Endothelial cell (in vitro differentiated cells): ENCODE measurements at regions not wholly inside any gene's neighbourhood (a gene's known extent, or its start where the extent isn't known, plus 50 kb on each side); places are given as distances from the start of the nearest gene placed in this dataset.

Source experiments
- DNase-seq: peaks from one replicate; pipeline ENCODE4 v3.0.0; 2021; ENCODE audit warnings: low spot score
- H3K27ac Mint-ChIP-seq: one replicate; pipeline ENCODE4 v1.8.0; 2021; ENCODE audit warnings: mixed read lengths, inconsistent platforms; ENCODE audit not compliant: unreplicated experiment
- H3K27me3 Mint-ChIP-seq: one replicate; pipeline ENCODE4 v1.8.0; 2021; ENCODE audit warnings: mild to moderate bottlenecking, moderate library complexity, mixed read lengths, inconsistent platforms; ENCODE audit not compliant: unreplicated experiment
- H3K36me3 Mint-ChIP-seq: one replicate; pipeline ENCODE4 v1.8.0; 2021; ENCODE audit warnings: mild to moderate bottlenecking, low read depth, mixed read lengths, inconsistent platforms; ENCODE audit not compliant: unreplicated experiment
- H3K4me1 Mint-ChIP-seq: one replicate; pipeline ENCODE4 v1.8.0; 2021; ENCODE audit warnings: mild to moderate bottlenecking, mixed read lengths, inconsistent platforms; ENCODE audit not compliant: unreplicated experiment
- H3K4me3 Mint-ChIP-seq: one replicate; pipeline ENCODE4 v1.8.0; 2021; ENCODE audit warnings: mild to moderate bottlenecking, mixed read lengths, inconsistent platforms; ENCODE audit not compliant: unreplicated experiment
- H3K9me3 Mint-ChIP-seq: one replicate; pipeline ENCODE4 v1.8.0; 2021; ENCODE audit warnings: mixed read lengths, inconsistent platforms; ENCODE audit not compliant: unreplicated experiment
- CTCF ChIP-seq: fragments of 200-600 bp; sonication (generic); IDR thresholded peaks from one replicate; pipeline ENCODE4 v1.5.0; 2021; ENCODE audit warnings: antibody characterized with exemption; ENCODE audit not compliant: unreplicated experiment

- Mint-ChIP-seq H3K27me3 (no peaks in the 10 kb centered on the region), H3K27ac (no peak overlapping the region), H3K9me3 (no peaks in the 10 kb centered on the region), H3K36me3 (no peaks in the 10 kb centered on the region), H3K4me1 (no peaks in the 10 kb centered on the region), H3K4me3 (no peak overlapping the region)
- DNase-seq, result no peak
- no peak for TF ChIP-seq CTCF
Measured at GRCh38 chr7:110153222-110153621, 937.7 kb upstream of the LRRN3 start.

GRCh38 chr7:110156511-110156910 is 934.4 kb upstream of the LRRN3 start:
- TF ChIP-seq CTCF, result no peak
- Mint-ChIP-seq H3K4me3 (no peak overlapping the region), H3K4me1 (no peaks in the 10 kb centered on the region), H3K27me3 (no peaks in the 10 kb centered on the region), H3K36me3 (no peaks in the 10 kb centered on the region), H3K9me3 (no peaks in the 10 kb centered on the region), H3K27ac (no peak overlapping the region)
- DNase-seq, result no peak

- DNase-seq, result no peak
- no peaks in the 10 kb centered on the region for H3K9me3 Mint-ChIP-seq
- H3K27me3 Mint-ChIP-seq, result no peaks in the 10 kb centered on the region
- no peaks in the 10 kb centered on the region for H3K36me3 Mint-ChIP-seq
- H3K27ac Mint-ChIP-seq, result no peak overlapping the region
- no peak for TF ChIP-seq CTCF
- H3K4me3 Mint-ChIP-seq, result no peak overlapping the region
- H3K4me1 Mint-ChIP-seq, result no peaks in the 10 kb centered on the region
Measured at GRCh38 chr7:110157631-110158362, 933.1 kb upstream of the LRRN3 start.

- H3K27ac Mint-ChIP-seq, result no peak overlapping the region
- TF ChIP-seq CTCF, result no peak
- no peaks in the 10 kb centered on the region for H3K36me3 Mint-ChIP-seq
- no peak for DNase-seq
- no peak overlapping the region for H3K4me3 Mint-ChIP-seq
- no peaks in the 10 kb centered on the region for H3K27me3 Mint-ChIP-seq
- no peaks in the 10 kb centered on the region for H3K4me1 Mint-ChIP-seq
- no peaks in the 10 kb centered on the region for H3K9me3 Mint-ChIP-seq
Measured at GRCh38 chr7:110168010-110168409, 922.9 kb upstream of the LRRN3 start.

- no peaks in the 10 kb centered on the region for H3K4me1 Mint-ChIP-seq
- H3K4me3 Mint-ChIP-seq, result no peak overlapping the region
- TF ChIP-seq CTCF, result no peak
- DNase-seq, result no peak
- no peaks in the 10 kb centered on the region for H3K9me3 Mint-ChIP-seq
- no peak overlapping the region for H3K27ac Mint-ChIP-seq
- H3K36me3 Mint-ChIP-seq, result no peaks in the 10 kb centered on the region
- H3K27me3 Mint-ChIP-seq, result peaks cover 2% of the 10 kb centered on the region
Measured at GRCh38 chr7:110170841-110171240, 920.1 kb upstream of the LRRN3 start.
